GM12878 (cell line): ENCODE measurements at regions not wholly inside any gene's neighbourhood (a gene's known extent, or its start where the extent isn't known, plus 50 kb on each side); places are given as distances from the start of the nearest gene placed in this dataset.

Experiments
- ATAC-seq: fragments of 200-7000 bp; cut with Tn5 transposase; 3 replicates; pipeline ENCODE4 v1.9.1; 2020; ENCODE audit warnings: mild to moderate bottlenecking, moderate library complexity
- BruUV-seq: library from RNA; stranded (reverse); fragments of 400-500 nt; replicated peaks from 2 replicates; lab custom pipeline; 2021; lab: Mats Ljungman, UMichigan
- CTCF ChIA-PET: fragments of 300-600 bp; sonication (Branson Sonifier 250); formaldehyde crosslinking; extraction: SDS; loops from one replicate; lab custom pipeline; 2021; ENCODE audit warnings: inconsistent platforms; lab: Yijun Ruan, JAX
- POLR2A ChIA-PET: fragments of 350-600 bp; formaldehyde crosslinking; extraction: SDS; loops from one replicate; lab custom pipeline; 2021; ENCODE audit warnings: inconsistent platforms; lab: Charles Lee
- RAD21 ChIA-PET: fragments of 300-600 bp; sonication (Branson Sonifier 250); formaldehyde crosslinking; loops from one replicate; lab custom pipeline; 2023; ENCODE audit warnings: antibody characterized with exemption; ENCODE audit not compliant: unreplicated experiment; lab: Charles Lee
- SMC1A ChIA-PET: fragments of 300-600 bp; sonication (Branson Sonifier 250); formaldehyde crosslinking; loops from one replicate; lab custom pipeline; 2023; ENCODE audit not compliant: unreplicated experiment, uncharacterized antibody; lab: Charles Lee
- DNase-seq: peaks from one replicate; pipeline ENCODE4 v3.0.0-alpha.2; 2011; ENCODE audit warnings: low read depth, low spot score
- FAIRE-seq: peaks from 3 replicates; lab custom pipeline; 2011; peaks lifted over from hg19 to GRCh38; lab: Jason Lieb, UNC
- H2AFZ ChIP-seq: 2 replicates; pipeline ENCODE4 v1.6.0; 2011; ENCODE audit warnings: low read depth, low read length, control low read depth; ENCODE audit not compliant: control insufficient read depth
- H3K27ac ChIP-seq: 2 replicates; pipeline ENCODE4 v1.5.1; 2011; ENCODE audit warnings: control low read depth; ENCODE audit not compliant: control insufficient read depth, insufficient read depth
- H3K27me3 ChIP-seq, 2 experiments: replicated peaks in 1 of 2; 2 replicates each; pipeline versions ENCODE4 v1.6.0 to v1.6.1; 2011; ENCODE audit warnings: low read length in 1 of 2; ENCODE audit not compliant: control insufficient read depth in 2 of 2, insufficient read depth in 2 of 2
- H3K36me3 ChIP-seq, 2 experiments: 2 replicates each; pipeline ENCODE4 v1.5.1; 2011; ENCODE audit warnings: low read length in 1 of 2; ENCODE audit not compliant: control insufficient read depth in 2 of 2, insufficient read depth in 2 of 2
- H3K4me1 ChIP-seq: 2 replicates; pipeline ENCODE4 v1.6.1; 2011; ENCODE audit warnings: mild to moderate bottlenecking, low read length, moderate library complexity, mixed read lengths; ENCODE audit not compliant: control insufficient read depth, insufficient read depth
- H3K4me2 ChIP-seq: 2 replicates; pipeline ENCODE4 v1.6.0; 2011; ENCODE audit warnings: control low read depth; ENCODE audit not compliant: control insufficient read depth, insufficient read depth
- H3K4me3 ChIP-seq: fragments of 200-600 bp; sonication (generic); 2 replicates; pipeline ENCODE4 v1.5.1; 2016
- H3K79me2 ChIP-seq: 2 replicates; pipeline ENCODE4 v1.6.0; 2011; ENCODE audit warnings: low read length; ENCODE audit not compliant: control insufficient read depth, insufficient read depth
- H3K9ac ChIP-seq: 2 replicates; pipeline ENCODE4 v1.8.0; 2011; ENCODE audit warnings: low read length, control low read depth, mixed read lengths; ENCODE audit not compliant: control insufficient read depth, insufficient read depth
- H3K9me3 ChIP-seq: replicated peaks from 3 replicates; pipeline ENCODE4 v1.5.1; 2011; ENCODE audit warnings: mild to moderate bottlenecking, low read length; ENCODE audit not compliant: control insufficient read depth, insufficient read depth
- H4K20me1 ChIP-seq: 2 replicates; pipeline ENCODE4 v1.6.0; 2011; ENCODE audit not compliant: control insufficient read depth, insufficient read depth
- ATF7 ChIP-seq: fragments of 450-650 bp; IDR thresholded peaks from 2 replicates; pipeline ENCODE4 v1.6.1; 2016; ENCODE audit warnings: low read depth, mild to moderate bottlenecking
- BRCA1 ChIP-seq: IDR thresholded peaks from 2 replicates; pipeline ENCODE4 v1.6.1; 2011; ENCODE audit warnings: low read depth, low read length, improper control_type of control experiment
- CHD4 ChIP-seq: fragments of 200-600 bp; sonication (generic); IDR thresholded peaks from 2 replicates; pipeline ENCODE4 v1.6.1; 2016; ENCODE audit warnings: mild to moderate bottlenecking
- E4F1 ChIP-seq: fragments of 450-650 bp; IDR thresholded peaks from 2 replicates; pipeline ENCODE4 v1.6.1; 2018; ENCODE audit warnings: borderline replicate concordance, mild to moderate bottlenecking; ENCODE audit not compliant: partially characterized antibody
- EP300 ChIP-seq, 2 experiments: fragments of 150-350 bp in 1 of 2; IDR thresholded peaks; 2 replicates each; pipeline ENCODE4 v1.6.1; 2011 to 2012; ENCODE audit warnings: low read depth in 2 of 2, low read length in 2 of 2, borderline replicate concordance in 1 of 2, improper control_type of control experiment in 1 of 2, inconsistent platforms in 1 of 2; ENCODE audit not compliant: control insufficient read depth in 1 of 2
- NKRF ChIP-seq: fragments of 450-650 bp; conservative IDR thresholded peaks from 2 replicates; pipeline ENCODE4 v1.6.1; 2017; ENCODE audit warnings: mild to moderate bottlenecking, moderate library complexity
- POLR2AphosphoS2 ChIP-seq: IDR thresholded peaks from 2 replicates; pipeline ENCODE4 v1.6.1; 2011; ENCODE audit warnings: low read depth, mild to moderate bottlenecking, low read length, improper control_type of control experiment, moderate library complexity
- RAD21 ChIP-seq: IDR thresholded peaks from 2 replicates; pipeline ENCODE4 v1.6.1; 2011; ENCODE audit warnings: mild to moderate bottlenecking, low read depth, low read length, moderate library complexity; ENCODE audit not compliant: insufficient read depth
- RFX5 ChIP-seq: IDR thresholded peaks from 2 replicates; pipeline ENCODE4 v1.6.1; 2011; ENCODE audit warnings: low read depth, low read length, improper control_type of control experiment
- SIN3A ChIP-seq: IDR thresholded peaks from 2 replicates; pipeline ENCODE4 v1.6.1; 2012; ENCODE audit warnings: low read depth, low read length, improper control_type of control experiment
- SMC3 ChIP-seq: IDR thresholded peaks from 2 replicates; pipeline ENCODE4 v1.6.1; 2011; ENCODE audit warnings: low read length, improper control_type of control experiment, borderline replicate concordance
- SRF ChIP-seq, 2 experiments: IDR thresholded peaks; 2 replicates each; pipeline ENCODE4 v1.6.1; 2011; ENCODE audit warnings: low read depth in 2 of 2, low read length in 2 of 2, mild to moderate bottlenecking in 1 of 2, moderate library complexity in 1 of 2
- TBL1XR1 ChIP-seq: IDR thresholded peaks from 2 replicates; pipeline ENCODE4 v1.6.1; 2012; ENCODE audit warnings: low read depth, low read length, improper control_type of control experiment
- TCF7 ChIP-seq: IDR thresholded peaks from 2 replicates; pipeline ENCODE4 v1.6.1; 2014; ENCODE audit warnings: antibody characterized with exemption, borderline replicate concordance
- USF1 ChIP-seq: IDR thresholded peaks from 2 replicates; pipeline ENCODE4 v1.6.1; 2011; ENCODE audit warnings: borderline replicate concordance, low read depth, mild to moderate bottlenecking, moderate library complexity, mixed read lengths, low read length; ENCODE audit not compliant: insufficient read depth; ENCODE audit errors: extremely low read length
- ZNF207 ChIP-seq: fragments of 450-650 bp; IDR thresholded peaks from 2 replicates; pipeline ENCODE4 v1.6.1; 2014; ENCODE audit warnings: antibody characterized with exemption, mild to moderate bottlenecking, borderline replicate concordance
- ZNF24 ChIP-seq: fragments of 450-650 bp; IDR thresholded peaks from 2 replicates; pipeline ENCODE4 v1.6.1; 2017; ENCODE audit warnings: antibody characterized with exemption, mild to moderate bottlenecking
- WGBS: methylation state at CpG from one replicate; pipeline ENCODE4 v1.1.6; 2016; ENCODE audit warnings: low lambda C conversion rate; ENCODE audit not compliant: insufficient replicate concordance, insufficient coverage; ENCODE audit errors: missing lambda C conversion rate; 5-methylcytosine and 5-hydroxymethylcytosine counted together
- in situ Hi-C: fragments of 300-500 bp; cut with MboI; formaldehyde crosslinking; loops from 9 replicates; pipeline ENCODE4 v1.14.3; 2018; ENCODE audit warnings: mixed read lengths
- intact Hi-C: fragments of 100-400 bp; cut with micrococcal nuclease; formaldehyde crosslinking; loops from one replicate; pipeline ENCODE4 v1.14.2; 2022; ENCODE audit not compliant: unreplicated experiment

- no peak for TF ChIP-seq NKRF
- TF ChIP-seq POLR2AphosphoS2, result no peak
- no peak for TF ChIP-seq TBL1XR1
Measured at GRCh38 chr19:29367791-29368222, 154.9 kb upstream of the UQCRFS1 start (continued).

- Histone ChIP-seq H3K27ac (no peak overlapping the region), H3K4me3 (no peak overlapping the region), H3K9ac (no peak overlapping the region), H4K20me1 (no peaks in the 10 kb centered on the region), H2AFZ (no peak overlapping the region), H3K9me3 (no peaks in the 10 kb centered on the region; the same call in 2 of the 3 replicates), H3K4me1 (no peaks in the 10 kb centered on the region), H3K79me2 (no peaks in the 10 kb centered on the region), H3K27me3 (no peaks in the 10 kb centered on the region), H3K36me3 (no peaks in the 10 kb centered on the region), H3K4me2 (no peak overlapping the region)
- POLR2A ChIA-PET, result no interaction called here
- TF ChIP-seq RFX5 (no peak), EP300 (IDR thresholded peaks at IDR 0.05; ENCODE audit: borderline replicate concordance in 1 of 2, control insufficient read depth in 1 of 2, low read depth in 2 of 2, low read length in 2 of 2) (no peak), SRF (IDR thresholded peaks at IDR 0.05; ENCODE audit: low read depth in 2 of 2, low read length in 2 of 2) (no peak), BRCA1 (no peak), USF1 (no peak), SMC3 (no peak), CHD4 (no peak), POLR2AphosphoS2 (no peak), ZNF24 (no peak), TCF7 (no peak), TBL1XR1 (no peak), E4F1 (no peak), RAD21 (no peak), ZNF207 (no peak), ATF7 (no peak), SIN3A (no peak)
- no TSS peak for BruUV-seq
- FAIRE-seq (no peak), ATAC-seq (no peak), DNase-seq (no peak)
- RAD21 ChIA-PET, result no interaction called here
- SMC1A ChIA-PET, result no interaction called here
- WGBS, result 67% methylated on average over 9 of the region's 9 CpGs
- in situ Hi-C loops (no loop called here), intact Hi-C loops (no loop called here)
- CTCF ChIA-PET, result no interaction called here
Measured at GRCh38 chr19:29370276-29370675, 155.5 kb upstream of the VSTM2B start.
